ENCODE measurements at regions not wholly inside any gene's neighbourhood (a gene's known extent, or its start where the extent isn't known, plus 50 kb on each side); places are given as distances from the start of the nearest gene placed in this dataset.

- no peak for TF ChIP-seq MAX (IDR thresholded peaks at IDR 0.05; ENCODE audit: low read depth, low read length)
- no peak for TF ChIP-seq CTCF (IDR thresholded peaks at IDR 0.05; ENCODE audit: low read depth, low read length)
Measured at GRCh38 chr6:80690551-80691131, 584.2 kb downstream of the BCKDHB start.

Measured in NB4 (cell line).